HG02938 (cell line): ENCODE measurements at regions not wholly inside any gene's neighbourhood (a gene's known extent, or its start where the extent isn't known, plus 50 kb on each side); places are given as distances from the start of the nearest gene placed in this dataset.

Experiments
- ATAC-seq: cut with Tn5 transposase; IDR thresholded peaks from one replicate; pipeline ENCODE4 v1.9.1; 2021; ENCODE audit warnings: mild to moderate bottlenecking, moderate library complexity; ENCODE audit not compliant: unreplicated experiment

- no peak for ATAC-seq
These were observed 289.8 kb upstream of the IRAK1BP1 start for GRCh38 chr6:78577585-78577984.

- no peak for ATAC-seq
These were observed 288.9 kb upstream of the IRAK1BP1 start for GRCh38 chr6:78578430-78578829.

DNA sequence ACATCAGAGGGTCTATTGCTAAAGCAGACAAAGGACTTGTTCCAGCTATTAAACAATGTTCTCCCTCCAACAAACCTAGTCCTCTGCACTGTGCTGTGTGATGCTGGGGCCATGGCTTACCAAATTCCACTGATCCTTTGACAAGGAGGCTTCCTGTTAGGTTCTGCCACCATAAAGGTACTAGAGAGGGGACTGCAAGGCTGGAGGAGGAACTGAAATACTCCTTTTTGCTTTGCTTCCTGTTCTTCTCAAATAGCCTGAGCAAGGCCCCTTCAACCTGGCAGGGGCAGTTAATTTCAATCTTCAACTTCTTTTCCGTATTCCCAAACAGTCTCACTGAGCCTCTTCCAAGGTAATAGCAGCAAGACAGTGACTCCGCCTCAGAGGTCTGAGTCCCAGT lies 286.4 kb upstream of the IRAK1BP1 start:
- ATAC-seq, result peak; percentile 49

DNA sequence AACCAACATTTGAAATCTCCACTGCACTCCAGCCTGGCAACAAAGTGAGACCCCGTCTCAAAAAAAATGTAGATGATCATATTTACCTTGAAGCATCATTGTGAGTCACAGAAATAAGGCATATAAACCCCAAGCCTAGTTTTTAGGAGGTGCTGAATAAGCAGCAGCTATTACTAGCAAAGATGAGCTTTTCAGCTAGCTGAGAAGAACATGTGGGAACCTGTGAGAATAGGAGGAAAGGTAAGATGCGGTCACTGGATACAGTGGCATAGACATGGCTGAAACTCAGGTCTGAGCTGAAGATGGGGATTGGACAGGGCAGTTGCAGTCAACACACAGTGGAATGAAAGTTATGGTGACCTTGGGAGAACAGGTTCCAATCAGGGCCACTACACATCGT lies 284.3 kb upstream of the IRAK1BP1 start:
- no peak for ATAC-seq

DNA sequence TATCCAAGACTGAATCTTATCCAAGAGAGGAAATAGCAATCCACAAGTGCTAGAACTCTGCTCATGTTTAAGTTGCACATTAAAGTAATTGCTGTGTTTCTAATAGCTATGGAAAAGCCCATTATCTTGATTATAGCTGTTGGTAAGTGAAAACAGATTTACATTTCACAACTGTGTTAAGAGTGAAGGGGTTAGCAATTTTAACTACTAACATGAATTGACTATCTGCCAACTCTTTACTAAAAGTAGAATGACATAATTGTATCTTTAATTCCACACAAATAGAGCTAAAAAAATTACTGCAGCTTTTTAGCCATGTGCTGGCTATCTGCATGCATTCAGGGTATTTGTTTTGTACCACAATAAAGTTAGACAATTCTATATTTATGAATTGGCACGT lies 277.9 kb upstream of the IRAK1BP1 start:
- ATAC-seq, result no peak

GRCh38 chr6:78593898-78594667 lies 273.3 kb upstream of the IRAK1BP1 start:
- no peak for ATAC-seq

GRCh38 chr6:78594668-78595066 lies 272.7 kb upstream of the IRAK1BP1 start:
- ATAC-seq, result no peak

- no peak for ATAC-seq
These were observed 269.4 kb upstream of the IRAK1BP1 start for GRCh38 chr6:78597966-78598365.

DNA sequence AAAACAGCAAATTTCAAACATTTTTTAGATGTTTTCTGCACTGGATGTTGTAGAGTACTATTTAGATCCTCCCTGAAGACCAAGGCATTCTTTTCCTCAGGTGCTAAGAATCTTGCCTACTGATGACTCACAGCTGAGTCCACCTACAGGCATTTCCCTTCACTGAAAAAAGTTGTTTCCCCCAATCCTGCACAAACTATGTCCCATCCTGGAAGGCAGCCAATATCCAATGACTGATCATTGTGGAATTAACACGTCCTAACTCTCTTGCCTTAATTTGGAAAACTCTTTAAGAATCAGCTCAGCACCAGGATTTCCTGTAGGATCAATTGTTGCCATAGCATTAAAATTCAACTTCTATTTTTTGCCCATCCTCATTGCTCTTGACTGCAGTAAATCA lies 268.4 kb upstream of the IRAK1BP1 start:
- ATAC-seq, result no peak

DNA sequence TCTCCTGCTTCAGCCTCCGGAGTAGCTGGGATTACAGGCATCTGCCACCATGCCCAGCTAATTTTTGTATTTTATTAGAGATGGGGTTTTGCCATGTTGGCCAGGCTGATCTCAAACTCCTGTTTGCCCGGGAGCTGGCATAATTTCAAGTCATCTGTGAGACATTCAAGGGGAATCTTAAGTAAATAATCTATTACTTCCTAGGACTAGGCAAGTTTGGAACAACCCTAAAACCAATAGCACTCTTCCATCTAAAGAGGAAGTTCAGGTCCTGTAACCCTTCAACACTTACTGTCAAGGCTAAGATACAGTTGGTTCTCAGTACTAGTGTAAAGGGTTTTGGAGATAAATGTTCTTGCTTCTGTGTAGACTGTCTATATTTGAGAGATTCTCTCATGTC lies 267.8 kb upstream of the IRAK1BP1 start:
- ATAC-seq, result no peak

DNA sequence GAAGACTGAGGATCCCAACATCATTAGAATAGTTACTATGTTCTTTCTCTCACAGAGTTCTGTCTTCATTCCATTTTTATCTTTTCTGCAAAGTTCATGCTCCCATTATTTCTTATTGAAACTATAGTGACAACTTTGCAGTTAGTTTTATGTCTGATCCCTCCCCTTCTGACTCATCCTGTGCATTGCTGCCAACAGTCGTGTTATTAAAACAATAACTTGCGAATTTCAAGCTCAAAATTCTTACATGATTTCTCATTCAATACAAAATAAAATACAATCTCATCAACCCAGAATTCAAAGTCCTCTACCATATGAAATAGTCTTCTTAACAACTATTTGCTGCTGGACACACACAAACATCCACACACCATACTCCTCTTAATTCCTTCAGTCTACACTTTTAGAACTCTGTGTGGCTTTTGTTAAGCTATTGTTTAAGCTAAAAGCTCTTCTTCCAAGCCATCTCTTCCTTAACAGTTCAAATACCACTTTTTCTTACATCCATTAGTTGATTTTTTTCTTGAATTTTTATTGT lies 261.4 kb upstream of the IRAK1BP1 start:
- ATAC-seq, result no peak

GRCh38 chr6:78607189-78607588 lies 260.2 kb upstream of the IRAK1BP1 start:
- ATAC-seq, result no peak

- ATAC-seq, result no peak
These were observed 256.2 kb upstream of the IRAK1BP1 start for GRCh38 chr6:78611102-78611620.

GRCh38 chr6:78611886-78612480 lies 255.4 kb upstream of the IRAK1BP1 start:
- ATAC-seq, result peak; percentile 58

DNA sequence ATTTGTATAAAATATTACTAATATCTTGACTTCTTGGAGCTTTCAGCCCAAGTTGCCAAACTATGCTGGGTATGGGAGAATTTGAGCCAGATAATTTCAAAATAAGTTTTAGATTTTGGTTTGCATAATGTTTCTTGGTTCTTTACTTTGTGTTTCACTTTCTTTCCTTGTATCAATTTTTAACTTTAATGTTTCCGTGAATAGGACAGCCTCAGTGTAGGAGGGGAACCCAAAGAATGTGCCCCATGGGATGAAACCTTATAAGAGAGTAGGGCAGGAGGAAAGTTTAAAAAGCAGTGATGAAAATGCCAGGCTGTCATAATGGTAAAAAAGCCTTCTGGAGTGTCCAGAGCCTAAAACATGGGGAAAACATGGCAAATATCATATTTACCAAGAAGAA lies 252.4 kb upstream of the IRAK1BP1 start:
- peak; percentile 47 for ATAC-seq

GRCh38 chr6:78615430-78615904 lies 251.9 kb upstream of the IRAK1BP1 start:
- peak; percentile 52 for ATAC-seq

DNA sequence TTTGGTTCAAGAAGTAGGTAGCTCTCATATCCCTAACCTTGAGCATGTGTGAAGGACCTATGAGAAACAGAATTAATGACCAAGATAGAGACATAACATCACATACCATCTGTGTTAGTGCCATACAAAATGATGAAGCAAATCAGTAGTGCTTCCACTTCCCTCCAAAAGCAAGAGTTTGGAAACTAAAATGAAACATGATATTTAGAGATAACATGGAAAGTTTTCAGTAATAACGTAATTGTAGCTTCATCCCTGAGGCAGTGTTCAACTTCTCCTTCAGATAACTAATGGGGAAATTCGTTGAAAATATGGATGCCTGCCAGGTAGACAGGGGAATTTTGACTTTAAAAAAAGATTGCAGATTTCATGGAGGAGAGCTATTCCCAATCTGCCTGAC lies 248.4 kb upstream of the IRAK1BP1 start:
- no peak for ATAC-seq

- ATAC-seq, result no peak
These were observed 243.8 kb upstream of the IRAK1BP1 start for GRCh38 chr6:78623554-78623953.

DNA sequence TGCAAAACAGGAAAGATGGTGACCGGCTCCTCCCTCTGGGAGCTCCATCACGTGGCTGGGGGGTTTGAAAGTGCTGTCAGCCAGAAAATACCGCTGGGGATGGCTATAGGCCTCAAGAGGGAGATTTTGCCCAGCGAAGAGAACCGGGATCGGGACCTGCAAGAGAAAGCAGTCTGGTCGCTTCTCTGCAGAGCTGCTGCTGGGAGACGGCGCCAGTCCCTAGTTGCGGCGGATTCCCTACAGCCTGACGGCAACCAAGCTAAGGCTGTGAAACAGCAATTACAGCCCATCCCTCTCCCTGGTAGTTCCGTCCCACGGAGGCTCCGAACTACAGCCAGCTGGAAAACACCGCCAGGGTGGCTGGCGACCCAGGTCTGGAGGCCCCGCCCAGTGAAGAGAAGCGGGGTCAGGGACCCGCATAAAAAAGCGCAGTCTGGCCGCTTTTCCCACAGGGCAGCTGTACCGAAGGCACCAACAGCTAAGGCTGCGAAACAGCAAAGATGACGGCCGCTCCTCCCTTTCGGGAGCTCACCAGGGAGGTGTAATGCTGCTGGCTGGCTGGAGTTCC lies 238.1 kb upstream of the IRAK1BP1 start:
- no peak for ATAC-seq

DNA sequence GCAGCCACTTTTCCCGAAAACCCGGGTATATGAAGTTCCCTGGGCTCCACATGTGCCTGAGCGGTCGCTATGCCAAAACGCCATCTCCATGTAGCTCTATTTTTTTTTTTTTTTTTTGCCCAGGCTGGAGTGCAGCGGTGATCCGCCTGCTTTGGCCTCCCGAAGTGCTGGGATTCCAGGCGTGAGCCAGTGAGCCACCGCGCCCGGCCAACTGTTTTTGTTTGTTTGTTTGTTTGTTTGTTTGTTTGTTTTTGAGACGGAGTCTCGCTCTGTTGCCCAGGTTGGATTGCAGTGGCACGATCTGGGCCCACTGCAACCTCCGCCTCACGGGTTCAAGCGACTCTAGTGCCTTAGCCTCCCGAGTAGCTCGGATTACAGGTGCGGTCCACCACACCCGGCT lies 237.5 kb upstream of the IRAK1BP1 start:
- no peak for ATAC-seq

- no peak for ATAC-seq
These were observed 235.4 kb upstream of the IRAK1BP1 start for GRCh38 chr6:78631976-78632375.
